Panc1 (cell line): ENCODE measurements at regions not wholly inside any gene's neighbourhood (a gene's known extent, or its start where the extent isn't known, plus 50 kb on each side); places are given as distances from the start of the nearest gene placed in this dataset.

Source experiments
- ATAC-seq: fragments of 200-7000 bp; cut with Tn5 transposase; 2 replicates; pipeline ENCODE4 v1.9.1; 2020; ENCODE audit warnings: mild to moderate bottlenecking, moderate library complexity
- BruUV-seq: library from RNA; stranded (reverse); fragments of 400-500 nt; replicated peaks from 2 replicates; lab custom pipeline; 2021; lab: Mats Ljungman, UMichigan
- CTCF ChIA-PET: fragments of 300-600 bp; sonication (Branson Sonifier 250); formaldehyde crosslinking; loops from one replicate; lab custom pipeline; 2022; ENCODE audit warnings: antibody characterized with exemption; lab: Charles Lee
- POLR2A ChIA-PET: fragments of 300-600 bp; sonication (Branson Sonifier 250); formaldehyde crosslinking; loops from one replicate; lab custom pipeline; 2022; ENCODE audit warnings: antibody characterized with exemption; lab: Charles Lee
- DNase-seq: peaks from one replicate; pipeline ENCODE4 v3.0.0-alpha.2; 2010; ENCODE audit warnings: low read depth, low spot score
- H3K27ac ChIP-seq: 2 replicates; pipeline ENCODE4 v1.5.1; 2011; ENCODE audit warnings: mild to moderate bottlenecking, low read length, inconsistent platforms
- H3K27me3 ChIP-seq: fragments of 200-500 bp; sonication (Bioruptor generic); 2 replicates; pipeline ENCODE4 v1.6.0; 2014; ENCODE audit warnings: low read length, inconsistent platforms; ENCODE audit not compliant: control insufficient read depth, insufficient read depth
- H3K36me3 ChIP-seq: fragments of 200-500 bp; sonication (Bioruptor generic); 2 replicates; pipeline ENCODE4 v1.5.1; 2014; ENCODE audit warnings: inconsistent platforms, mild to moderate bottlenecking, low read length, moderate library complexity; ENCODE audit not compliant: control insufficient read depth, insufficient read depth
- H3K4me1 ChIP-seq: 2 replicates; pipeline ENCODE4 v1.5.1; 2011; ENCODE audit warnings: inconsistent platforms, mild to moderate bottlenecking, low read length, moderate library complexity; ENCODE audit not compliant: control insufficient read depth, insufficient read depth
- H3K4me3 ChIP-seq, 2 experiments: 2 replicates each; pipeline ENCODE4 v1.5.1; 2011 to 2012; ENCODE audit warnings: low read depth in 2 of 2, low read length in 2 of 2, mild to moderate bottlenecking in 2 of 2, inconsistent platforms in 1 of 2, moderate library complexity in 1 of 2
- H3K9me3 ChIP-seq: fragments of 200-500 bp; sonication (Bioruptor generic); 2 replicates; pipeline ENCODE4 v1.5.1; 2014; ENCODE audit warnings: low read depth, mild to moderate bottlenecking, inconsistent platforms, low read length, moderate library complexity; ENCODE audit not compliant: control insufficient read depth, insufficient read depth
- CTCF ChIP-seq: fragments of 450-650 bp; IDR thresholded peaks from 2 replicates; pipeline ENCODE4 v1.5.1; 2017; ENCODE audit warnings: mild to moderate bottlenecking
- POLR2AphosphoS5 ChIP-seq: IDR thresholded peaks from 2 replicates; pipeline ENCODE4 v1.6.1; 2012; ENCODE audit warnings: mild to moderate bottlenecking, low read depth, low read length, moderate library complexity
- REST ChIP-seq, 2 experiments: IDR thresholded peaks; 2 replicates each; pipeline ENCODE4 v1.6.1; 2011 to 2012; ENCODE audit warnings: low read depth in 2 of 2, control low read depth in 1 of 2, low read length in 1 of 2, mild to moderate bottlenecking in 1 of 2, moderate library complexity in 1 of 2; ENCODE audit not compliant: insufficient read depth in 1 of 2
- SIN3A ChIP-seq: IDR thresholded peaks from 2 replicates; pipeline ENCODE4 v1.6.1; 2012; ENCODE audit warnings: low read depth, mild to moderate bottlenecking, low read length, moderate library complexity, borderline replicate concordance; ENCODE audit not compliant: insufficient read depth
- TCF7L2 ChIP-seq: IDR thresholded peaks from 2 replicates; pipeline ENCODE4 v1.6.1; 2011; ENCODE audit warnings: mild to moderate bottlenecking, low read depth, low read length, inconsistent platforms
- in situ Hi-C: cut with HindIII; loops from 2 replicates; pipeline ENCODE4 v1.10.0; 2016; ENCODE audit warnings: low sequenced_read_pairs, low pct_unique_long_range_greater_than_20kb
- intact Hi-C: fragments of 100-400 bp; cut with micrococcal nuclease; formaldehyde crosslinking; loops from one replicate; pipeline ENCODE4 v1.10.0; 2022; ENCODE audit not compliant: unreplicated experiment

- ChIA-PET POLR2A (no interaction called here), CTCF (no interaction called here)
- Histone ChIP-seq H3K9me3 (no peaks in the 10 kb centered on the region), H3K4me3 (no peak overlapping the region), H3K36me3 (no peaks in the 10 kb centered on the region), H3K27me3 (peaks cover 5% of the 10 kb centered on the region; the same call in 1 of the 2 replicates), H3K4me1 (no peaks in the 10 kb centered on the region), H3K27ac (no peak overlapping the region)
- in situ Hi-C loops (no loop called here), intact Hi-C loops (no loop called here)
- TF ChIP-seq CTCF (no peak), REST (IDR thresholded peaks at IDR 0.05; ENCODE audit: insufficient read depth in 1 of 2, low read depth in 2 of 2, low read length in 1 of 2) (no peak), TCF7L2 (no peak), SIN3A (no peak), POLR2AphosphoS5 (no peak)
- no peak for DNase-seq
- no peak; the same call in 1 of the 2 replicates for ATAC-seq
- no TSS peak for BruUV-seq
Measured at GRCh38 chr6:150549007-150549406, 50.7 kb upstream of the PLEKHG1 start.

GRCh38 chr6:150549674-150550101 is 50.0 kb upstream of the PLEKHG1 start:
- no peak overlapping the region for H3K27ac ChIP-seq
- ChIA-PET POLR2A (no interaction called here), CTCF (no interaction called here)
- H3K36me3 ChIP-seq: no peaks in the 10 kb centered on the region
- DNase-seq (no peak), ATAC-seq (no peak)
- peaks cover 5% of the 10 kb centered on the region; the same call in 1 of the 2 replicates for H3K27me3 ChIP-seq
- H3K9me3 ChIP-seq: no peaks in the 10 kb centered on the region
- H3K4me1 ChIP-seq: no peaks in the 10 kb centered on the region
- TF ChIP-seq TCF7L2: no peak
- TF ChIP-seq SIN3A: no peak
- no peak for TF ChIP-seq CTCF
- TF ChIP-seq REST (IDR thresholded peaks at IDR 0.05; ENCODE audit: insufficient read depth in 1 of 2, low read depth in 2 of 2, low read length in 1 of 2): no peak
- TF ChIP-seq POLR2AphosphoS5: no peak
- no TSS peak for BruUV-seq
- H3K4me3 ChIP-seq: no peak overlapping the region
- in situ Hi-C loops (no loop called here), intact Hi-C loops (no loop called here)
